CMK (cell line): ENCODE measurements at regions not wholly inside any gene's neighbourhood (a gene's known extent, or its start where the extent isn't known, plus 50 kb on each side); places are given as distances from the start of the nearest gene placed in this dataset.
"Not testable (repeated sequence)": the region's sequence is repeated elsewhere in the genome, so short reads cannot be mapped to it uniquely, and the experiment has no call there.

Source experiments
- DNase-seq: peaks from one replicate; pipeline ENCODE4 v3.0.0-alpha.2; 2010; ENCODE audit warnings: low read depth

- no peak for DNase-seq
These were observed 54.1 kb upstream of the SHLD1 start for GRCh38 chr20:5696011-5696559.

- no peak for DNase-seq
These were observed 58.1 kb upstream of the SHLD1 start for GRCh38 chr20:5691918-5692618.

GRCh38 chr20:5689463-5689862 lies 60.7 kb upstream of the SHLD1 start:
- DNase-seq = no peak

- DNase-seq = peak; percentile 37
These were observed 61.7 kb upstream of the SHLD1 start for GRCh38 chr20:5688431-5688972.

- no peak for DNase-seq
These were observed 62.3 kb upstream of the SHLD1 start for GRCh38 chr20:5687884-5688283.

GRCh38 chr20:5686384-5687105 lies 63.7 kb upstream of the SHLD1 start:
- no peak for DNase-seq

- not testable (repeated sequence) for DNase-seq
These were observed 67.6 kb upstream of the SHLD1 start for GRCh38 chr20:5682556-5682955.

- no peak for DNase-seq
These were observed 69.4 kb upstream of the GPCPD1 start for GRCh38 chr20:5680192-5680591.

GRCh38 chr20:5678777-5679176 lies 68.0 kb upstream of the GPCPD1 start:
- DNase-seq = no peak

- DNase-seq = not testable (repeated sequence)
These were observed 67.1 kb upstream of the GPCPD1 start for GRCh38 chr20:5677944-5678343.

GRCh38 chr20:5677389-5677788 lies 66.6 kb upstream of the GPCPD1 start:
- no peak for DNase-seq

- peak; percentile 59 for DNase-seq
These were observed 64.6 kb upstream of the GPCPD1 start for GRCh38 chr20:5675103-5676091.

GRCh38 chr20:5674176-5674660 lies 63.4 kb upstream of the GPCPD1 start:
- DNase-seq = peak; percentile 45

GRCh38 chr20:5670874-5671273 lies 60.1 kb upstream of the GPCPD1 start:
- no peak for DNase-seq

- DNase-seq = no peak
These were observed 59.3 kb upstream of the GPCPD1 start for GRCh38 chr20:5670036-5670536.

- DNase-seq = no peak
These were observed 57.7 kb upstream of the GPCPD1 start for GRCh38 chr20:5668529-5668868.

GRCh38 chr20:5667705-5668528 lies 57.1 kb upstream of the GPCPD1 start:
- DNase-seq = no peak

GRCh38 chr20:5665417-5665816 lies 54.6 kb upstream of the GPCPD1 start:
- DNase-seq = no peak

GRCh38 chr20:5663396-5663795 lies 52.6 kb upstream of the GPCPD1 start:
- DNase-seq = no peak

GRCh38 chr20:5662769-5663168 lies 52.0 kb upstream of the GPCPD1 start:
- DNase-seq = no peak

- DNase-seq = not testable (repeated sequence)
These were observed 50.0 kb upstream of the GPCPD1 start for GRCh38 chr20:5660756-5661155.
